ENCODE measurements at regions not wholly inside any gene's neighbourhood (a gene's known extent, or its start where the extent isn't known, plus 50 kb on each side); places are given as distances from the start of the nearest gene placed in this dataset.

DNA sequence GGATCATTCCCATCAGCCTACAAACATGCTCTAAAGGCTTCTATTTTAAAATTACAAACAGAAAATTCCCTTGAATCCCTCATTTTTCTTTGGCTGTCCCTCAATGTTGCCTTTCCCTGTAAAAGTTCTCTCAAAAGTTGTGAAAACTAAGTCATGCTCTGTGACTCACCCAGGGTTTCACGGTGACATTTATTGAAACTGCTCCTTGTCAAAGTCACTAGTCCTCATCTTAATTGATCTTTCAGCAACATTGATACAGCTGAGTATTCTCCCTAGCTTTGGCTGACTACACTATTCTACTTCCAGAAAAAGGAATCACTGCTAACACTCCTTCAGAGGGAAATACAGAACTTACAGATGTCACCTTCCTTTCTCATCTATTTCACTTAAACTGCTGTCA lies 65.7 kb downstream of the ASCL4 start:
- no peak for TF ChIP-seq POLR2A (IDR thresholded peaks at IDR 0.05)
- TF ChIP-seq CTCF (IDR thresholded peaks at IDR 0.05): no peak

All from Peyer's patch (tissue), 4 donors.